Memory B cell (primary cell): ENCODE measurements at regions not wholly inside any gene's neighbourhood (a gene's known extent, or its start where the extent isn't known, plus 50 kb on each side); places are given as distances from the start of the nearest gene placed in this dataset.

Source experiments
- ATAC-seq: fragments of 150-1000 bp; cut with Tn5 transposase; 2 replicates; pipeline ENCODE4 v1.10.0; 2021; ENCODE audit warnings: low read depth, mild to moderate bottlenecking, moderate library complexity
- DNase-seq, 2 donors: peaks; one replicate each; pipeline ENCODE4 v3.0.0; 2022; ENCODE audit warnings: low spot score in 2 of 2
- H3K27ac Mint-ChIP-seq: one replicate; pipeline ENCODE4 v1.8.0; 2022; ENCODE audit warnings: mild to moderate bottlenecking, moderate library complexity, mixed read lengths
- H3K27me3 Mint-ChIP-seq: one replicate; pipeline ENCODE4 v1.8.0; 2022; ENCODE audit warnings: mixed read lengths
- H3K36me3 Mint-ChIP-seq: one replicate; pipeline ENCODE4 v1.8.0; 2022; ENCODE audit warnings: mild to moderate bottlenecking, mixed read lengths
- H3K4me1 Mint-ChIP-seq: one replicate; pipeline ENCODE4 v1.8.0; 2022; ENCODE audit warnings: mixed read lengths
- H3K4me3 Mint-ChIP-seq: one replicate; pipeline ENCODE4 v1.8.0; 2022; ENCODE audit warnings: mild to moderate bottlenecking, moderate library complexity, mixed read lengths
- H3K9me3 Mint-ChIP-seq: one replicate; pipeline ENCODE4 v1.8.0; 2022; ENCODE audit warnings: mixed read lengths

GRCh38 chr1:244256086-244256676 lies 195.5 kb downstream of the ADSS2 start:
- ATAC-seq = no peak
- Mint-ChIP-seq H3K4me1 (peaks cover 20% of the 10 kb centered on the region), H3K27ac (no peak overlapping the region), H3K27me3 (no peaks in the 10 kb centered on the region), H3K9me3 (no peaks in the 10 kb centered on the region), H3K36me3 (no peaks in the 10 kb centered on the region), H3K4me3 (no peak overlapping the region)
- DNase-seq = no peak

GRCh38 chr1:244264163-244264562 lies 187.5 kb downstream of the ADSS2 start:
- Mint-ChIP-seq H3K27ac (no peak overlapping the region), H3K36me3 (peaks cover 2% of the 10 kb centered on the region), H3K4me1 (peaks cover 2% of the 10 kb centered on the region), H3K9me3 (peaks cover 3% of the 10 kb centered on the region), H3K27me3 (no peaks in the 10 kb centered on the region), H3K4me3 (no peak overlapping the region)
- no peak for DNase-seq
- no peak for ATAC-seq

GRCh38 chr1:244265507-244265906 lies 186.2 kb downstream of the ADSS2 start:
- peaks cover 5% of the 10 kb centered on the region for H3K9me3 Mint-ChIP-seq
- H3K4me3 Mint-ChIP-seq = no peak overlapping the region
- peak overlapping the region; percentile 14 for H3K27ac Mint-ChIP-seq
- DNase-seq (no peak), ATAC-seq (no peak)
- peaks cover 2% of the 10 kb centered on the region for H3K36me3 Mint-ChIP-seq
- H3K27me3 Mint-ChIP-seq = no peaks in the 10 kb centered on the region
- H3K4me1 Mint-ChIP-seq = peaks cover 2% of the 10 kb centered on the region

GRCh38 chr1:244269169-244269568 lies 182.5 kb downstream of the ADSS2 start:
- Mint-ChIP-seq H3K27me3 (no peaks in the 10 kb centered on the region), H3K4me1 (peaks cover 7% of the 10 kb centered on the region), H3K36me3 (peaks cover 2% of the 10 kb centered on the region), H3K4me3 (no peak overlapping the region), H3K9me3 (peaks cover 5% of the 10 kb centered on the region), H3K27ac (no peak overlapping the region)
- no peak for ATAC-seq
- DNase-seq = no peak

GRCh38 chr1:244271004-244271403 lies 180.7 kb downstream of the ADSS2 start:
- DNase-seq (no peak), ATAC-seq (no peak)
- H3K27ac Mint-ChIP-seq = no peak overlapping the region
- H3K4me3 Mint-ChIP-seq = no peak overlapping the region
- peaks cover 4% of the 10 kb centered on the region for H3K9me3 Mint-ChIP-seq
- H3K4me1 Mint-ChIP-seq = peaks cover 7% of the 10 kb centered on the region
- H3K27me3 Mint-ChIP-seq = peaks cover 6% of the 10 kb centered on the region
- peaks cover 2% of the 10 kb centered on the region for H3K36me3 Mint-ChIP-seq

- ATAC-seq = no peak
Observed at GRCh38 chr1:244271691-244272308, 179.9 kb downstream of the ADSS2 start.

GRCh38 chr1:244272471-244273261 lies 179.0 kb downstream of the ADSS2 start:
- H3K4me1 Mint-ChIP-seq = peaks cover 11% of the 10 kb centered on the region
- peak overlapping the region; percentile 45 for H3K27ac Mint-ChIP-seq
- no peak overlapping the region for H3K4me3 Mint-ChIP-seq
- DNase-seq = peak; percentile 76 to 78
- H3K36me3 Mint-ChIP-seq = peaks cover 3% of the 10 kb centered on the region
- peaks cover 4% of the 10 kb centered on the region for H3K9me3 Mint-ChIP-seq
- peak; percentile 85 for ATAC-seq
- H3K27me3 Mint-ChIP-seq = peaks cover 11% of the 10 kb centered on the region

More at GRCh38 chr1:244271691-244272308, 179.9 kb downstream of the ADSS2 start:
- no peak for DNase-seq
- no peak overlapping the region for H3K27ac Mint-ChIP-seq
- peaks cover 10% of the 10 kb centered on the region for H3K27me3 Mint-ChIP-seq
- H3K4me1 Mint-ChIP-seq = peaks cover 11% of the 10 kb centered on the region
- H3K4me3 Mint-ChIP-seq = no peak overlapping the region
- peaks cover 4% of the 10 kb centered on the region for H3K9me3 Mint-ChIP-seq
- peaks cover 3% of the 10 kb centered on the region for H3K36me3 Mint-ChIP-seq

GRCh38 chr1:244273262-244273844 lies 178.4 kb downstream of the ADSS2 start:
- H3K9me3 Mint-ChIP-seq = peaks cover 4% of the 10 kb centered on the region
- peaks cover 12% of the 10 kb centered on the region for H3K27me3 Mint-ChIP-seq
- DNase-seq (no peak), ATAC-seq (no peak)
- peak overlapping the region; percentile 45 for H3K27ac Mint-ChIP-seq
- H3K4me3 Mint-ChIP-seq = no peak overlapping the region
- peaks cover 9% of the 10 kb centered on the region for H3K4me1 Mint-ChIP-seq
- peaks cover 3% of the 10 kb centered on the region for H3K36me3 Mint-ChIP-seq

- no peak overlapping the region for H3K4me3 Mint-ChIP-seq
- DNase-seq (no peak), ATAC-seq (no peak)
- peaks cover 9% of the 10 kb centered on the region for H3K4me1 Mint-ChIP-seq
- peaks cover 5% of the 10 kb centered on the region for H3K9me3 Mint-ChIP-seq
- no peak overlapping the region for H3K27ac Mint-ChIP-seq
- H3K27me3 Mint-ChIP-seq = peaks cover 12% of the 10 kb centered on the region
- H3K36me3 Mint-ChIP-seq = peaks cover 3% of the 10 kb centered on the region
Observed at GRCh38 chr1:244273845-244274619, 177.7 kb downstream of the ADSS2 start.

- ATAC-seq (no peak), DNase-seq (no peak)
- H3K36me3 Mint-ChIP-seq = peaks cover 1% of the 10 kb centered on the region
- peaks cover 1% of the 10 kb centered on the region for H3K9me3 Mint-ChIP-seq
- no peak overlapping the region for H3K4me3 Mint-ChIP-seq
- H3K27ac Mint-ChIP-seq = no peak overlapping the region
- H3K27me3 Mint-ChIP-seq = peaks cover 12% of the 10 kb centered on the region
- H3K4me1 Mint-ChIP-seq = peaks cover 9% of the 10 kb centered on the region
Observed at GRCh38 chr1:244276646-244277045, 175.1 kb downstream of the ADSS2 start.

GRCh38 chr1:244280201-244280600 lies 171.5 kb downstream of the ADSS2 start:
- no peak for ATAC-seq
- no peak for DNase-seq
- no peak overlapping the region for H3K27ac Mint-ChIP-seq
- peaks cover 1% of the 10 kb centered on the region for H3K36me3 Mint-ChIP-seq
- H3K27me3 Mint-ChIP-seq = peaks cover 14% of the 10 kb centered on the region
- no peak overlapping the region for H3K4me3 Mint-ChIP-seq
- peaks cover 4% of the 10 kb centered on the region for H3K4me1 Mint-ChIP-seq
- peaks cover 1% of the 10 kb centered on the region for H3K9me3 Mint-ChIP-seq

- H3K4me3 Mint-ChIP-seq = no peak overlapping the region
- ATAC-seq (no peak), DNase-seq (no peak)
- H3K4me1 Mint-ChIP-seq = peaks cover 4% of the 10 kb centered on the region
- H3K27me3 Mint-ChIP-seq = peaks cover 10% of the 10 kb centered on the region
- H3K9me3 Mint-ChIP-seq = peaks cover 1% of the 10 kb centered on the region
- peaks cover 1% of the 10 kb centered on the region for H3K36me3 Mint-ChIP-seq
- H3K27ac Mint-ChIP-seq = no peak overlapping the region
Observed at GRCh38 chr1:244280859-244281258, 170.8 kb downstream of the ADSS2 start.

GRCh38 chr1:244283772-244284171 lies 167.9 kb downstream of the ADSS2 start:
- H3K4me1 Mint-ChIP-seq = no peaks in the 10 kb centered on the region
- H3K27me3 Mint-ChIP-seq = peaks cover 4% of the 10 kb centered on the region
- DNase-seq (no peak), ATAC-seq (no peak)
- H3K27ac Mint-ChIP-seq = no peak overlapping the region
- no peak overlapping the region for H3K4me3 Mint-ChIP-seq
- no peaks in the 10 kb centered on the region for H3K36me3 Mint-ChIP-seq
- no peaks in the 10 kb centered on the region for H3K9me3 Mint-ChIP-seq
